Mucosa of descending colon (tissue), 3 donors: ENCODE measurements at regions not wholly inside any gene's neighbourhood (a gene's known extent, or its start where the extent isn't known, plus 50 kb on each side); places are given as distances from the start of the nearest gene placed in this dataset.
A peak's percentile ranks its signal among the peaks of the same experiment; 100 is the strongest.

ENCODE experiments used
- ATAC-seq: fragments of 200-7000 bp; cut with Tn5 transposase; one replicate; pipeline ENCODE4 v1.9.1; 2020; ENCODE audit warnings: mild to moderate bottlenecking, moderate library complexity
- DNase-seq, 3 donors: peaks; one replicate each; pipeline ENCODE4 v3.0.0-alpha.2; 2020
- H3K36me3 ChIP-seq: fragments of 200-600 bp; one replicate; pipeline ENCODE4 v1.8.0; 2021; ENCODE audit warnings: low read depth, mild to moderate bottlenecking
- H3K4me1 ChIP-seq: fragments of 200-600 bp; one replicate; pipeline ENCODE4 v1.8.0; 2021; ENCODE audit warnings: low read depth, mild to moderate bottlenecking
- H3K4me3 ChIP-seq: fragments of 200-600 bp; one replicate; pipeline ENCODE4 v1.8.0; 2021; ENCODE audit warnings: mild to moderate bottlenecking
- H3K9me3 ChIP-seq: fragments of 200-600 bp; one replicate; pipeline ENCODE4 v1.8.0; 2021; ENCODE audit warnings: mild to moderate bottlenecking
- CTCF ChIP-seq: fragments of 200-600 bp; IDR thresholded peaks from one replicate; pipeline ENCODE4 v1.8.0; 2022; ENCODE audit warnings: antibody characterized with exemption, mild to moderate bottlenecking
- intact Hi-C, 2 donors: fragments of 100-400 bp; cut with DNase I in 1 of 2; cut with micrococcal nuclease in 1 of 2; formaldehyde crosslinking; loops; one replicate each; pipeline versions ENCODE4 v1.11.0 to v1.11.1; 2022; cut with DNase I, micrococcal nuclease
- donor health status: DM: no; HTN: no; CAD: no; lungs with moderate emphysema.
- donor health status: DM: no; HTN: no; CAD: no.
- donor health status: DM: no; HTN: yes; CAD: no.

DNA sequence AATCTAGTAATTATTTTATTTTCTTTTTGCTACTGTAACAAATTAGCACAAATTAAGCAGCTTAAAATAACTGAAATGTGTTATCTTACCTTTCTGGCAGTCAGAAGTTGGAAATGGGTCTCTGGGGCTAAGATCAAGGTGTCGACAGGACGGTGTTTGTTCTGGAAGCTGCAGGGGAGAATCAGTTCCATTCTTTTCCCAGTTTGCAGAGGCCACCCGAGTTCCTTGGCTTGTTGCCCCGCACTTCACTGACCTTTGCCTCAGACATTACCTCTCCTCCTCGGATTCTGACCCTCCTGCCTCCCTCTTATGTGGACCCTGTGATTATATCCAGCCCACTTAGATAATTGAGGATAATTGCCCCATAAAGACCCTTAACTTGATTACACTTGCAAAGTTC lies 61.0 kb upstream of the MAF start:
- TF ChIP-seq CTCF: no peak
- Histone ChIP-seq H3K4me1 (no peaks in the 10 kb centered on the region), H3K4me3 (no peak overlapping the region), H3K36me3 (no peaks in the 10 kb centered on the region), H3K9me3 (no peaks in the 10 kb centered on the region)
- ATAC-seq (no peak), DNase-seq (no peak)
- intact Hi-C loops: no loop called here

GRCh38 chr16:79659344-79659743 lies 58.8 kb upstream of the MAF start:
- Histone ChIP-seq H3K36me3 (no peaks in the 10 kb centered on the region), H3K9me3 (no peaks in the 10 kb centered on the region), H3K4me3 (no peak overlapping the region), H3K4me1 (no peaks in the 10 kb centered on the region)
- no peak for TF ChIP-seq CTCF
- intact Hi-C loops: no loop called here
- no peak for DNase-seq
- ATAC-seq: no peak

DNA sequence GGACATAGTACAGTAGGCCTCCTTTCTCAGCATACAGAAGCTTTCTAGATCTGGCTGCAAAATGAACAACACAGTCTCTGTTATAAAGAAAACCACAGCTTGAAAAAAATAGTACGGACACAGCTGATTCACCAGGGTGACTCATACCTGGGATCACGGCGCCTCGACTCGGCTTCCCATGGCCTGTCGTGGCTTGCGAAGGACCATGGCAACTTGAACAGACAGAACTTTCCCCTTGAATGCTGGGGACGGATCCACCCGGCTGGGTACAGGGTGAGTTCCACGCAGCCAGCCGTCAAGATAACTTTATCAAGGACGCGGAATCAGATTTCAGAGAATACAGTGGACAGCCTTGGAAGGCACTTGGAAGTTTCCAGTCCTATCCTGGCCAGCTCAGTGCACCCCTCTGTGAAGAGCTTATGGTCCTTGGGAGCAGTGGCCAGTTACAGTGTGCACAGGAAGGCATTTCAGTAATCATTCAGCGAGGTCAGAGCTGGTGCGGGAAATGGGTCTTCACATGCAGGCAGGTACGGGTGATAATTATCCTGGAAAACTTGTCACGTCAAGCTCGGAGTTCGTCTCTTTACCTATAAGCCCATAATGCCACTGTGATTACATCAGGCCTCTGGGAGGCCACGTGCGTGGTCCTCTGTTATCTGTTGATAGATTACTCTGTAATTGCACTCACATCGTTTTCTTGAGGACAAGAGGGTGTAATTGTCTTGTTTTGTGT lies 57.9 kb upstream of the MAF start:
- intact Hi-C loops: no loop called here

DNA sequence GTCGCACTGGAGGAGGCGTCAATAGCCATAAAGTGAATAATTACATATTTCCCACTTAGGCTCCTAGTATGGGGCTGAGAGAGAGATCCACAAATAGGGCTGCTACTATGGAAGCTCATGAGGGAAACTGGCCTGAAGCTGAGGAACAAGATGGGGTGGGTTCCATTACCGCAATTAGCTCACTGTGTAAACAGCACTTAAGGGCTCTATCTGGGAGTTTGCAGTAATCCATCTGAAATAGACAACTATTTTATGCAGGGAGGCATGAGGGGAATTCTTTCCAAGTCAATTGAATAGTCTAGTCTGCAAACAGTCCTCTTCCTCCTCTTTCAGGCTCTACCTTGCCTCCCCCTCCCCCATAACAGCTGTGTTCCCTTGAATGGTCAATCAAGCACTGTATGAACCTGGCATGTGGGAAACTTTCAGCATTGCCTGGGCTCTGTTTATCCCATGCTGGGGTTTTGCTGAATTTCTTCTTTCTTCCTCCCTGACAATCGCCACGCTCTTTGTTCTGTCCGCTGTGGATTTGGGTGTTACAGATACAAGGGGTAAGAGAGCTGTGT lies 56.1 kb upstream of the MAF start:
- intact Hi-C loops: no loop called here
- no peak overlapping the region for H3K4me3 ChIP-seq
- H3K36me3 ChIP-seq: no peaks in the 10 kb centered on the region
- DNase-seq (no peak), ATAC-seq (peak; percentile 25)
- H3K9me3 ChIP-seq: no peaks in the 10 kb centered on the region
- no peak for TF ChIP-seq CTCF
- H3K4me1 ChIP-seq: no peaks in the 10 kb centered on the region

More for the DNA sequence above, 57.9 kb upstream of the MAF start:
- Histone ChIP-seq H3K4me3 (no peak overlapping the region), H3K36me3 (no peaks in the 10 kb centered on the region), H3K4me1 (no peaks in the 10 kb centered on the region), H3K9me3 (no peaks in the 10 kb centered on the region)
- no peak for TF ChIP-seq CTCF
- DNase-seq (peak in 1 of 3 donors; percentile 8), ATAC-seq (peak; percentile 24)

GRCh38 chr16:79653373-79653891 lies 52.9 kb upstream of the MAF start:
- intact Hi-C loops: no loop called here
- ATAC-seq: no peak
- Histone ChIP-seq H3K4me1 (no peaks in the 10 kb centered on the region), H3K36me3 (no peaks in the 10 kb centered on the region), H3K4me3 (no peak overlapping the region), H3K9me3 (no peaks in the 10 kb centered on the region)
- peak; percentile 7 to 64 (median 43) for DNase-seq
- no peak for TF ChIP-seq CTCF
